ENCODE measurements at regions not wholly inside any gene's neighbourhood (a gene's known extent, or its start where the extent isn't known, plus 50 kb on each side); places are given as distances from the start of the nearest gene placed in this dataset.

DNA sequence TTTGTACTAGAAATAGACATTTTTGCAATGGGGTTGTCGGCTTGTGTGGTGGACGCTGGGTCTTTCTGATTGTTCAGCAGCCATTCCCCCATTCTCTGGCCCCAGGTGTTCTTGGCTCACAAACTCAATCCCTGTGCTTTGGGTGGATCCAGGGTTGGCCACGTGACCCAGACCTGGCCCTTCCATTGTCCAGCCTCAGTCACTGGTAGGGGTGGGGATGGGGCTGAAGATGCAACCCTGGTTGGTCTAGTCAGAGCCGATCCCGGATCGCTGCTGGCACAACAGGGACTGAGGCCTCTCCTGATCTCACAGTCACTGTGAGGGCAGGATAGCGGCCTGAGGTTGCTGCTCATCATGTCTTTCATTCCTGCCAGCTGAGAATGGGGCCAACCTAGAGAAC lies 365.3 kb upstream of the SULF2 start:
- no peak overlapping the region for H3K9ac ChIP-seq (ENCODE audit: low read length in 3 of 3)
- H3K27ac ChIP-seq (ENCODE audit: low read depth in 2 of 2, low read length in 2 of 2) = no peak overlapping the region
- no peak for DNase-seq
- H3K9me3 ChIP-seq (ENCODE audit: control insufficient read depth in 2 of 3, insufficient read depth in 1 of 3, low read length in 3 of 3) = no peaks in the 10 kb centered on the region
- H3K36me3 ChIP-seq (ENCODE audit: control insufficient read depth in 2 of 3, insufficient read depth in 3 of 3, low read length in 3 of 3) = no peaks in the 10 kb centered on the region
- no peaks in the 10 kb centered on the region for H3K27me3 ChIP-seq (ENCODE audit: control insufficient read depth, insufficient read depth, low read length)
- FAIRE-seq = no peak
- H3K4me3 ChIP-seq (ENCODE audit: low read length in 3 of 3) = no peak overlapping the region
- TF ChIP-seq CTCF (IDR thresholded peaks at IDR 0.05; ENCODE audit: borderline replicate concordance, extremely low read depth, insufficient read depth) = no peak
- intact Hi-C loops (cut with DNase I) = no loop called here
- no peaks in the 10 kb centered on the region for H3K4me1 ChIP-seq (ENCODE audit: control insufficient read depth in 2 of 3, insufficient read depth in 2 of 3, low read depth in 1 of 3, low read length in 3 of 3)

GRCh38 chr20:48149902-48150301 lies 364.6 kb upstream of the SULF2 start:
- intact Hi-C loops (cut with DNase I) = no loop called here
- Histone ChIP-seq H3K27me3 (ENCODE audit: control insufficient read depth, insufficient read depth, low read length) (no peaks in the 10 kb centered on the region), H3K27ac (ENCODE audit: low read depth in 2 of 2, low read length in 2 of 2) (no peak overlapping the region), H3K9ac (ENCODE audit: low read length in 3 of 3) (no peak overlapping the region), H3K36me3 (ENCODE audit: control insufficient read depth in 2 of 3, insufficient read depth in 3 of 3, low read length in 3 of 3) (no peaks in the 10 kb centered on the region), H3K4me3 (ENCODE audit: low read length in 3 of 3) (no peak overlapping the region), H3K4me1 (ENCODE audit: control insufficient read depth in 2 of 3, insufficient read depth in 2 of 3, low read depth in 1 of 3, low read length in 3 of 3) (no peaks in the 10 kb centered on the region), H3K9me3 (ENCODE audit: control insufficient read depth in 2 of 3, insufficient read depth in 1 of 3, low read length in 3 of 3) (no peaks in the 10 kb centered on the region)
- no peak for TF ChIP-seq CTCF (IDR thresholded peaks at IDR 0.05; ENCODE audit: borderline replicate concordance, extremely low read depth, insufficient read depth)
- DNase-seq (peak in 2 of 5 donors; percentile 53 to 55), FAIRE-seq (no peak)

GRCh38 chr20:48148916-48149672 lies 363.8 kb upstream of the SULF2 start:
- DNase-seq (no peak), FAIRE-seq (no peak)
- no peak overlapping the region for H3K27ac ChIP-seq (ENCODE audit: low read depth in 2 of 2, low read length in 2 of 2)
- no peaks in the 10 kb centered on the region for H3K27me3 ChIP-seq (ENCODE audit: control insufficient read depth, insufficient read depth, low read length)
- no peaks in the 10 kb centered on the region for H3K9me3 ChIP-seq (ENCODE audit: control insufficient read depth in 2 of 3, insufficient read depth in 1 of 3, low read length in 3 of 3)
- no peak overlapping the region for H3K9ac ChIP-seq (ENCODE audit: low read length in 3 of 3)
- intact Hi-C loops (cut with DNase I) = no loop called here
- no peaks in the 10 kb centered on the region for H3K4me1 ChIP-seq (ENCODE audit: control insufficient read depth in 2 of 3, insufficient read depth in 2 of 3, low read depth in 1 of 3, low read length in 3 of 3)
- no peak overlapping the region for H3K4me3 ChIP-seq (ENCODE audit: low read length in 3 of 3)
- no peak for TF ChIP-seq CTCF (IDR thresholded peaks at IDR 0.05; ENCODE audit: borderline replicate concordance, extremely low read depth, insufficient read depth)
- H3K36me3 ChIP-seq (ENCODE audit: control insufficient read depth in 2 of 3, insufficient read depth in 3 of 3, low read length in 3 of 3) = no peaks in the 10 kb centered on the region

- FAIRE-seq (no peak), DNase-seq (no peak)
- Histone ChIP-seq H3K9ac (ENCODE audit: low read length in 3 of 3) (no peak overlapping the region), H3K4me1 (ENCODE audit: control insufficient read depth in 2 of 3, insufficient read depth in 2 of 3, low read depth in 1 of 3, low read length in 3 of 3) (no peaks in the 10 kb centered on the region), H3K27me3 (ENCODE audit: control insufficient read depth, insufficient read depth, low read length) (no peaks in the 10 kb centered on the region), H3K36me3 (ENCODE audit: control insufficient read depth in 2 of 3, insufficient read depth in 3 of 3, low read length in 3 of 3) (no peaks in the 10 kb centered on the region), H3K9me3 (ENCODE audit: control insufficient read depth in 2 of 3, insufficient read depth in 1 of 3, low read length in 3 of 3) (no peaks in the 10 kb centered on the region), H3K4me3 (ENCODE audit: low read length in 3 of 3) (no peak overlapping the region), H3K27ac (ENCODE audit: low read depth in 2 of 2, low read length in 2 of 2) (no peak overlapping the region)
- no peak for TF ChIP-seq CTCF (IDR thresholded peaks at IDR 0.05; ENCODE audit: borderline replicate concordance, extremely low read depth, insufficient read depth)
- intact Hi-C loops (cut with DNase I) = no loop called here
Measured at GRCh38 chr20:48148020-48148419, 362.7 kb upstream of the SULF2 start.
